H1 (cell line): ENCODE measurements at regions not wholly inside any gene's neighbourhood (a gene's known extent, or its start where the extent isn't known, plus 50 kb on each side); places are given as distances from the start of the nearest gene placed in this dataset.

Source experiments
- CTCF ChIA-PET: fragments of 300-600 bp; sonication (Branson Sonifier 250); formaldehyde crosslinking; loops from one replicate; lab custom pipeline; 2021; ENCODE audit not compliant: partially characterized antibody; lab: Charles Lee
- POLR2A ChIA-PET: fragments of 300-600 bp; sonication (Branson Sonifier 250); formaldehyde crosslinking; loops from one replicate; lab custom pipeline; 2021; ENCODE audit warnings: inconsistent platforms; ENCODE audit not compliant: partially characterized antibody; lab: Charles Lee
- DNase-seq, 2 experiments: peaks; one replicate each; pipeline versions ENCODE4 v3.0.0 to v3.0.0-alpha.2; 2010 to 2022; ENCODE audit warnings: low spot score in 2 of 2, low read depth in 1 of 2, mixed read lengths in 1 of 2
- FAIRE-seq: peaks from 2 replicates; lab custom pipeline; 2011; peaks lifted over from hg19 to GRCh38; lab: Jason Lieb, UNC
- H2AFZ ChIP-seq: 2 replicates; pipeline ENCODE4 v1.8.1; 2012; ENCODE audit warnings: low read length, inconsistent platforms
- H2AK5ac ChIP-seq: 2 replicates; pipeline ENCODE4 v1.6.1; 2013; ENCODE audit warnings: low read depth, low read length
- H2BK120ac ChIP-seq: replicated peaks from 2 replicates; pipeline ENCODE3; 2013; ENCODE audit warnings: low read depth, low read length, inconsistent platforms
- H2BK12ac ChIP-seq: 2 replicates; pipeline ENCODE4 v1.6.1; 2013; ENCODE audit warnings: low read depth, low read length
- H2BK15ac ChIP-seq: 2 replicates; pipeline ENCODE4 v1.6.1; 2013; ENCODE audit warnings: low read length
- H2BK20ac ChIP-seq: 2 replicates; pipeline ENCODE4 v1.6.1; 2013; ENCODE audit warnings: low read length
- H2BK5ac ChIP-seq: 2 replicates; pipeline ENCODE4 v1.6.1; 2013; ENCODE audit warnings: low read depth, low read length
- H3K14ac ChIP-seq: 2 replicates; pipeline ENCODE4 v1.6.1; 2013; ENCODE audit warnings: inconsistent platforms; ENCODE audit not compliant: insufficient read length
- H3K18ac ChIP-seq: 2 replicates; pipeline ENCODE4 v1.6.1; 2013; ENCODE audit warnings: low read length; ENCODE audit errors: extremely low read depth
- H3K23ac ChIP-seq: 2 replicates; pipeline ENCODE4 v1.6.1; 2013; ENCODE audit warnings: inconsistent platforms; ENCODE audit not compliant: insufficient read length
- H3K23me2 ChIP-seq: 2 replicates; pipeline ENCODE4 v1.6.1; 2013; ENCODE audit warnings: low read depth, low read length
- H3K27ac ChIP-seq: 2 replicates; pipeline ENCODE4 v1.6.1; 2011; ENCODE audit warnings: low read depth, low read length, inconsistent platforms
- H3K27me3 ChIP-seq, 4 experiments: replicated peaks in 1 of 4; 1 replicate in 1 of 4; 2 replicates in 3 of 4; pipeline versions ENCODE4 v1.6.1 to v1.8.1; 2011 to 2013; ENCODE audit warnings: low read length in 3 of 4, mild to moderate bottlenecking in 3 of 4, inconsistent platforms in 2 of 4, mixed read lengths in 2 of 4, moderate library complexity in 1 of 4; ENCODE audit not compliant: control insufficient read depth in 3 of 4, insufficient read depth in 3 of 4; ENCODE audit errors: extremely low read depth in 1 of 4
- H3K36me3 ChIP-seq, 4 experiments: 2 replicates each; pipeline versions ENCODE4 v1.6.1 to v1.8.1; 2011 to 2013; ENCODE audit warnings: mild to moderate bottlenecking in 4 of 4, low read length in 3 of 4, moderate library complexity in 2 of 4, control low read depth in 1 of 4, inconsistent platforms in 1 of 4; ENCODE audit not compliant: insufficient read depth in 4 of 4, control insufficient read depth in 2 of 4
- H3K4ac ChIP-seq: replicated peaks from 2 replicates; pipeline ENCODE3; 2013; ENCODE audit warnings: low read length, low read depth, mixed read lengths, inconsistent platforms; ENCODE audit not compliant: insufficient read length
- H3K4me1 ChIP-seq, 4 experiments: replicated peaks in 1 of 4; 1 replicate in 1 of 4; 2 replicates in 3 of 4; pipeline versions ENCODE4 v1.6.1 to v1.8.1; 2011 to 2013; ENCODE audit warnings: low read length in 3 of 4, inconsistent platforms in 2 of 4, mixed read lengths in 1 of 4; ENCODE audit not compliant: insufficient read depth in 4 of 4, control insufficient read depth in 3 of 4
- H3K4me2 ChIP-seq, 2 experiments: 2 replicates each; pipeline versions ENCODE4 v1.6.1 to v1.8.1; 2011 to 2013; ENCODE audit warnings: low read depth in 2 of 2, low read length in 2 of 2, control low read depth in 1 of 2, inconsistent platforms in 1 of 2, mild to moderate bottlenecking in 1 of 2; ENCODE audit not compliant: insufficient read depth in 1 of 2
- H3K4me3 ChIP-seq, 4 experiments: fragments of 200-600, 300-600 bp in 1 of 4; sonication (generic), shearing (Covaris generic), sonication (Bioruptor Twin) in 1 of 4; 2 replicates each; pipeline versions ENCODE4 v1.5.1 to v1.8.1; 2011 to 2016; ENCODE audit warnings: low read length in 4 of 4, low read depth in 3 of 4, control low read depth in 2 of 4, inconsistent platforms in 2 of 4, mild to moderate bottlenecking in 2 of 4, mixed read lengths in 1 of 4, moderate library complexity in 1 of 4; ENCODE audit not compliant: insufficient read depth in 2 of 4; ENCODE audit errors: extremely low read depth in 1 of 4
- H3K56ac ChIP-seq: replicated peaks from 2 replicates; pipeline ENCODE3; 2013; ENCODE audit warnings: low read depth, mild to moderate bottlenecking, mixed read lengths, low read length, inconsistent platforms; ENCODE audit not compliant: insufficient read length
- H3K79me1 ChIP-seq: 2 replicates; pipeline ENCODE4 v1.6.1; 2013; ENCODE audit warnings: low read depth, low read length, control low read depth
- H3K79me2 ChIP-seq, 2 experiments: 2 replicates each; pipeline versions ENCODE4 v1.6.1 to v1.8.1; 2012 to 2013; ENCODE audit warnings: low read length in 2 of 2, mild to moderate bottlenecking in 2 of 2, inconsistent platforms in 1 of 2; ENCODE audit not compliant: insufficient read depth in 2 of 2, control insufficient read depth in 1 of 2
- H3K9ac ChIP-seq, 4 experiments: replicated peaks in 1 of 4; 1 replicate in 1 of 4; 2 replicates in 3 of 4; pipeline versions ENCODE4 v1.6.1 to v1.8.1; 2011 to 2013; ENCODE audit warnings: low read depth in 3 of 4, low read length in 3 of 4, control low read depth in 2 of 4, mild to moderate bottlenecking in 2 of 4, moderate library complexity in 2 of 4, inconsistent platforms in 1 of 4; ENCODE audit errors: extremely low read depth in 1 of 4
- H3K9me3 ChIP-seq, 2 experiments: 2 replicates each; pipeline versions ENCODE4 v1.6.1 to v1.8.1; 2012 to 2013; ENCODE audit warnings: mild to moderate bottlenecking in 2 of 2, moderate library complexity in 2 of 2, control low read depth in 1 of 2, inconsistent platforms in 1 of 2, low read depth in 1 of 2, low read length in 1 of 2, mixed read lengths in 1 of 2; ENCODE audit not compliant: insufficient read depth in 2 of 2
- H4K20me1 ChIP-seq, 2 experiments: replicated peaks in 1 of 2; 2 replicates each; pipeline versions ENCODE3 to v1.8.1; 2011 to 2013; ENCODE audit warnings: inconsistent platforms in 2 of 2, low read length in 2 of 2, mild to moderate bottlenecking in 1 of 2; ENCODE audit not compliant: insufficient read depth in 2 of 2, control insufficient read depth in 1 of 2
- H4K5ac ChIP-seq: 2 replicates; pipeline ENCODE4 v1.6.1; 2013; ENCODE audit warnings: low read length, low read depth, mixed read lengths, inconsistent platforms; ENCODE audit not compliant: insufficient read length
- H4K8ac ChIP-seq: 2 replicates; pipeline ENCODE4 v1.8.0; 2013; ENCODE audit warnings: mild to moderate bottlenecking, moderate library complexity, low read length, inconsistent platforms; ENCODE audit not compliant: insufficient read depth; ENCODE audit errors: extremely low read depth
- H4K91ac ChIP-seq: replicated peaks from 2 replicates; pipeline ENCODE3; 2013; ENCODE audit warnings: low read length, mixed read lengths, inconsistent platforms; ENCODE audit not compliant: insufficient read length
- ATF2 ChIP-seq: IDR thresholded peaks from 2 replicates; pipeline ENCODE4 v1.6.1; 2012; ENCODE audit warnings: low read length, inconsistent platforms
- BACH1 ChIP-seq: IDR thresholded peaks from 2 replicates; pipeline ENCODE4 v1.6.1; 2012; ENCODE audit warnings: low read length, improper control_type of control experiment
- MAX ChIP-seq: IDR thresholded peaks from 2 replicates; pipeline ENCODE4 v1.6.1; 2012; ENCODE audit warnings: inconsistent platforms
- POLR2A ChIP-seq, 2 experiments: IDR thresholded peaks; 1 replicate in 1 of 2; 2 replicates in 1 of 2; pipeline ENCODE4 v1.6.1; 2011; ENCODE audit warnings: low read depth in 2 of 2, low read length in 2 of 2, mild to moderate bottlenecking in 2 of 2; ENCODE audit errors: control extremely low read depth in 1 of 2
- WGBS, 2 experiments: shearing (Covaris generic) in 1 of 2; methylation state at CpG; one replicate each; pipeline versions ENCODE4 v1.1.6 to v1.1.7; 2013 to 2015; ENCODE audit warnings: low lambda C conversion rate in 2 of 2, mixed read lengths in 2 of 2, inconsistent platforms in 1 of 2, low coverage in 1 of 2, missing lambda C conversion rate in 1 of 2; ENCODE audit not compliant: insufficient replicate concordance in 2 of 2, insufficient coverage in 1 of 2, insufficient read length in 1 of 2; ENCODE audit errors: extremely low coverage in 1 of 2, missing lambda C conversion rate in 1 of 2; 5-methylcytosine and 5-hydroxymethylcytosine counted together

- H4K20me1 ChIP-seq: no peaks in the 10 kb centered on the region
- FAIRE-seq: no peak
- H3K27ac ChIP-seq: no peak overlapping the region
- no peak for DNase-seq
- H3K56ac ChIP-seq: no peak overlapping the region
- H3K14ac ChIP-seq: no peak overlapping the region
- ChIA-PET CTCF (interaction anchor here (0.6 to 2.1 kb wide), 7 partner anchors 8 to 285 kb away, joined by 3 to 12 read pairs (median 4); no protein-coding TSS in a partner anchor), POLR2A (no interaction called here)
- H3K79me2 ChIP-seq: no peaks in the 10 kb centered on the region
- H2BK12ac ChIP-seq: no peak overlapping the region
- peaks cover 0 to 1% (median 0%) of the 10 kb centered on the region in 4 experiments; a peak in 1 of 7 replicates for H3K27me3 ChIP-seq
- H2BK120ac ChIP-seq: no peak overlapping the region
- no peaks in the 10 kb centered on the region for H3K36me3 ChIP-seq
- H2BK20ac ChIP-seq: no peak overlapping the region
- H3K79me1 ChIP-seq: no peaks in the 10 kb centered on the region
- WGBS, 2 experiments: 91% methylated on average over 3 of the region's 3 CpGs; no CpG with 5 or more reads in 1 of the 2 experiments
- H3K4me2 ChIP-seq: no peak overlapping the region
- no peak overlapping the region for H4K8ac ChIP-seq
- H3K4me3 ChIP-seq: no peak overlapping the region
- H3K4ac ChIP-seq: no peak overlapping the region
- no peak overlapping the region for H4K5ac ChIP-seq
- no peak overlapping the region for H2AK5ac ChIP-seq
- H2AFZ ChIP-seq: no peak overlapping the region
- H4K91ac ChIP-seq: no peak overlapping the region
- H3K9me3 ChIP-seq: no peaks in the 10 kb centered on the region
- H2BK5ac ChIP-seq: no peak overlapping the region
- H2BK15ac ChIP-seq: no peak overlapping the region
- H3K9ac ChIP-seq: no peak overlapping the region
- H3K18ac ChIP-seq: no peak overlapping the region
- no peaks in the 10 kb centered on the region for H3K23me2 ChIP-seq
- H3K4me1 ChIP-seq: no peaks in the 10 kb centered on the region
- no peak overlapping the region for H3K23ac ChIP-seq
- TF ChIP-seq BACH1 (no peak), MAX (no peak), ATF2 (no peak), POLR2A (IDR thresholded peaks at IDR 0.05; ENCODE audit: control extremely low read depth in 1 of 2, low read depth in 2 of 2, low read length in 2 of 2) (no peak)
Observed at GRCh38 chr7:31419505-31420055, 79.1 kb upstream of the NEUROD6 start.
